ENCODE measurements at regions not wholly inside any gene's neighbourhood (a gene's known extent, or its start where the extent isn't known, plus 50 kb on each side); places are given as distances from the start of the nearest gene placed in this dataset.

DNA sequence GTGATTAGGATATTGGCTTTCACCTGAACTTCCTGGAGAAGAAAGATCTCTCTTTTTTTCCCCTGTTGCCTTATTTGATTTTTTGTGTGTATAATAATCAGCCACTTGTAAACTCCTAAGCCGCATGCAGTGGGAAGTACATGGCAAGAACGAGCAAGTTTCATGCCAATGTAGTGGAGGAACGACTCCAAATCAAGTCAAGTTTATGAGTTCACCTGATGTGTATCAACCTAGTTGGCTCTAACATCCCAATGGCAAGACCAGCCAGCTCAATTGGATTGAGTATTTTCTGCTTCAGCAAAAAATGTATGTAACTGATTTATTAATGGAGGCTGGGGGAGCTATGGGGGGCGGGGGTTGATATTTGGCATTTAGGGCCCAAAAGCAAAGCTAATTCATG is 65.5 kb upstream of the LYZL1 start:
- TF ChIP-seq FOXJ3 (CRISPR knock-in tag; IDR thresholded peaks at IDR 0.05) (no peak), TCF7 (IDR thresholded peaks at IDR 0.05; ENCODE audit: borderline replicate concordance) (no peak), HMG20A (CRISPR knock-in tag; conservative IDR thresholded peaks at IDR 0.05) (no peak), XRCC3 (IDR thresholded peaks at IDR 0.05) (no peak), MYC (IDR thresholded peaks at IDR 0.05; ENCODE audit: low read depth, low read length) (no peak), MYC (CRISPR knock-in tag; IDR thresholded peaks at IDR 0.05; ENCODE audit: borderline replicate concordance, low read depth) (no peak), ZNF217 (CRISPR knock-in tag; IDR thresholded peaks at IDR 0.05) (no peak), POLR2A (conservative IDR thresholded peaks at IDR 0.05) (no peak), BRD4 (IDR thresholded peaks at IDR 0.05) (no peak), ZNF696 (CRISPR knock-in tag; conservative IDR thresholded peaks at IDR 0.05) (no peak)
- TF ChIP-seq, protein P1, sequence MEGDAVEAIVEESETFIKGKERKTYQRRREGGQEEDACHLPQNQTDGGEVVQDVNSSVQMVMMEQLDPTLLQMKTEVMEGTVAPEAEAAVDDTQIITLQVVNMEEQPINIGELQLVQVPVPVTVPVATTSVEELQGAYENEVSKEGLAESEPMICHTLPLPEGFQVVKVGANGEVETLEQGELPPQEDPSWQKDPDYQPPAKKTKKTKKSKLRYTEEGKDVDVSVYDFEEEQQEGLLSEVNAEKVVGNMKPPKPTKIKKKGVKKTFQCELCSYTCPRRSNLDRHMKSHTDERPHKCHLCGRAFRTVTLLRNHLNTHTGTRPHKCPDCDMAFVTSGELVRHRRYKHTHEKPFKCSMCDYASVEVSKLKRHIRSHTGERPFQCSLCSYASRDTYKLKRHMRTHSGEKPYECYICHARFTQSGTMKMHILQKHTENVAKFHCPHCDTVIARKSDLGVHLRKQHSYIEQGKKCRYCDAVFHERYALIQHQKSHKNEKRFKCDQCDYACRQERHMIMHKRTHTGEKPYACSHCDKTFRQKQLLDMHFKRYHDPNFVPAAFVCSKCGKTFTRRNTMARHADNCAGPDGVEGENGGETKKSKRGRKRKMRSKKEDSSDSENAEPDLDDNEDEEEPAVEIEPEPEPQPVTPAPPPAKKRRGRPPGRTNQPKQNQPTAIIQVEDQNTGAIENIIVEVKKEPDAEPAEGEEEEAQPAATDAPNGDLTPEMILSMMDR (IDR thresholded peaks at IDR 0.05 in 2 of 3, conservative IDR thresholded peaks at IDR 0.05 in 1 of 3; ENCODE audit: insufficient read depth in 2 of 3, low read depth in 1 of 3, low read length in 3 of 3) = no peak
- TF ChIP-seq, protein P2, sequence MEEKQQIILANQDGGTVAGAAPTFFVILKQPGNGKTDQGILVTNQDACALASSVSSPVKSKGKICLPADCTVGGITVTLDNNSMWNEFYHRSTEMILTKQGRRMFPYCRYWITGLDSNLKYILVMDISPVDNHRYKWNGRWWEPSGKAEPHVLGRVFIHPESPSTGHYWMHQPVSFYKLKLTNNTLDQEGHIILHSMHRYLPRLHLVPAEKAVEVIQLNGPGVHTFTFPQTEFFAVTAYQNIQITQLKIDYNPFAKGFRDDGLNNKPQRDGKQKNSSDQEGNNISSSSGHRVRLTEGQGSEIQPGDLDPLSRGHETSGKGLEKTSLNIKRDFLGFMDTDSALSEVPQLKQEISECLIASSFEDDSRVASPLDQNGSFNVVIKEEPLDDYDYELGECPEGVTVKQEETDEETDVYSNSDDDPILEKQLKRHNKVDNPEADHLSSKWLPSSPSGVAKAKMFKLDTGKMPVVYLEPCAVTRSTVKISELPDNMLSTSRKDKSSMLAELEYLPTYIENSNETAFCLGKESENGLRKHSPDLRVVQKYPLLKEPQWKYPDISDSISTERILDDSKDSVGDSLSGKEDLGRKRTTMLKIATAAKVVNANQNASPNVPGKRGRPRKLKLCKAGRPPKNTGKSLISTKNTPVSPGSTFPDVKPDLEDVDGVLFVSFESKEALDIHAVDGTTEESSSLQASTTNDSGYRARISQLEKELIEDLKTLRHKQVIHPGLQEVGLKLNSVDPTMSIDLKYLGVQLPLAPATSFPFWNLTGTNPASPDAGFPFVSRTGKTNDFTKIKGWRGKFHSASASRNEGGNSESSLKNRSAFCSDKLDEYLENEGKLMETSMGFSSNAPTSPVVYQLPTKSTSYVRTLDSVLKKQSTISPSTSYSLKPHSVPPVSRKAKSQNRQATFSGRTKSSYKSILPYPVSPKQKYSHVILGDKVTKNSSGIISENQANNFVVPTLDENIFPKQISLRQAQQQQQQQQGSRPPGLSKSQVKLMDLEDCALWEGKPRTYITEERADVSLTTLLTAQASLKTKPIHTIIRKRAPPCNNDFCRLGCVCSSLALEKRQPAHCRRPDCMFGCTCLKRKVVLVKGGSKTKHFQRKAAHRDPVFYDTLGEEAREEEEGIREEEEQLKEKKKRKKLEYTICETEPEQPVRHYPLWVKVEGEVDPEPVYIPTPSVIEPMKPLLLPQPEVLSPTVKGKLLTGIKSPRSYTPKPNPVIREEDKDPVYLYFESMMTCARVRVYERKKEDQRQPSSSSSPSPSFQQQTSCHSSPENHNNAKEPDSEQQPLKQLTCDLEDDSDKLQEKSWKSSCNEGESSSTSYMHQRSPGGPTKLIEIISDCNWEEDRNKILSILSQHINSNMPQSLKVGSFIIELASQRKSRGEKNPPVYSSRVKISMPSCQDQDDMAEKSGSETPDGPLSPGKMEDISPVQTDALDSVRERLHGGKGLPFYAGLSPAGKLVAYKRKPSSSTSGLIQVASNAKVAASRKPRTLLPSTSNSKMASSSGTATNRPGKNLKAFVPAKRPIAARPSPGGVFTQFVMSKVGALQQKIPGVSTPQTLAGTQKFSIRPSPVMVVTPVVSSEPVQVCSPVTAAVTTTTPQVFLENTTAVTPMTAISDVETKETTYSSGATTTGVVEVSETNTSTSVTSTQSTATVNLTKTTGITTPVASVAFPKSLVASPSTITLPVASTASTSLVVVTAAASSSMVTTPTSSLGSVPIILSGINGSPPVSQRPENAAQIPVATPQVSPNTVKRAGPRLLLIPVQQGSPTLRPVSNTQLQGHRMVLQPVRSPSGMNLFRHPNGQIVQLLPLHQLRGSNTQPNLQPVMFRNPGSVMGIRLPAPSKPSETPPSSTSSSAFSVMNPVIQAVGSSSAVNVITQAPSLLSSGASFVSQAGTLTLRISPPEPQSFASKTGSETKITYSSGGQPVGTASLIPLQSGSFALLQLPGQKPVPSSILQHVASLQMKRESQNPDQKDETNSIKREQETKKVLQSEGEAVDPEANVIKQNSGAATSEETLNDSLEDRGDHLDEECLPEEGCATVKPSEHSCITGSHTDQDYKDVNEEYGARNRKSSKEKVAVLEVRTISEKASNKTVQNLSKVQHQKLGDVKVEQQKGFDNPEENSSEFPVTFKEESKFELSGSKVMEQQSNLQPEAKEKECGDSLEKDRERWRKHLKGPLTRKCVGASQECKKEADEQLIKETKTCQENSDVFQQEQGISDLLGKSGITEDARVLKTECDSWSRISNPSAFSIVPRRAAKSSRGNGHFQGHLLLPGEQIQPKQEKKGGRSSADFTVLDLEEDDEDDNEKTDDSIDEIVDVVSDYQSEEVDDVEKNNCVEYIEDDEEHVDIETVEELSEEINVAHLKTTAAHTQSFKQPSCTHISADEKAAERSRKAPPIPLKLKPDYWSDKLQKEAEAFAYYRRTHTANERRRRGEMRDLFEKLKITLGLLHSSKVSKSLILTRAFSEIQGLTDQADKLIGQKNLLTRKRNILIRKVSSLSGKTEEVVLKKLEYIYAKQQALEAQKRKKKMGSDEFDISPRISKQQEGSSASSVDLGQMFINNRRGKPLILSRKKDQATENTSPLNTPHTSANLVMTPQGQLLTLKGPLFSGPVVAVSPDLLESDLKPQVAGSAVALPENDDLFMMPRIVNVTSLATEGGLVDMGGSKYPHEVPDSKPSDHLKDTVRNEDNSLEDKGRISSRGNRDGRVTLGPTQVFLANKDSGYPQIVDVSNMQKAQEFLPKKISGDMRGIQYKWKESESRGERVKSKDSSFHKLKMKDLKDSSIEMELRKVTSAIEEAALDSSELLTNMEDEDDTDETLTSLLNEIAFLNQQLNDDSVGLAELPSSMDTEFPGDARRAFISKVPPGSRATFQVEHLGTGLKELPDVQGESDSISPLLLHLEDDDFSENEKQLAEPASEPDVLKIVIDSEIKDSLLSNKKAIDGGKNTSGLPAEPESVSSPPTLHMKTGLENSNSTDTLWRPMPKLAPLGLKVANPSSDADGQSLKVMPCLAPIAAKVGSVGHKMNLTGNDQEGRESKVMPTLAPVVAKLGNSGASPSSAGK (IDR thresholded peaks at IDR 0.05) = no peak
- TF ChIP-seq, protein P3, sequence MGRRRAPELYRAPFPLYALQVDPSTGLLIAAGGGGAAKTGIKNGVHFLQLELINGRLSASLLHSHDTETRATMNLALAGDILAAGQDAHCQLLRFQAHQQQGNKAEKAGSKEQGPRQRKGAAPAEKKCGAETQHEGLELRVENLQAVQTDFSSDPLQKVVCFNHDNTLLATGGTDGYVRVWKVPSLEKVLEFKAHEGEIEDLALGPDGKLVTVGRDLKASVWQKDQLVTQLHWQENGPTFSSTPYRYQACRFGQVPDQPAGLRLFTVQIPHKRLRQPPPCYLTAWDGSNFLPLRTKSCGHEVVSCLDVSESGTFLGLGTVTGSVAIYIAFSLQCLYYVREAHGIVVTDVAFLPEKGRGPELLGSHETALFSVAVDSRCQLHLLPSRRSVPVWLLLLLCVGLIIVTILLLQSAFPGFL (CRISPR knock-in tag; IDR thresholded peaks at IDR 0.05) = no peak
